Stimulated activated CD4-positive, alpha-beta T cell treated with anti-CD3 and anti-CD28 coated beads, Interleukin-2, amount 100 ng/mL, for 24 hours (primary cell): ENCODE measurements at regions not wholly inside any gene's neighbourhood (a gene's known extent, or its start where the extent isn't known, plus 50 kb on each side); places are given as distances from the start of the nearest gene placed in this dataset.

Experiments
- DNase-seq, 2 donors: peaks; one replicate each; pipeline ENCODE4 v3.0.0-alpha.2; 2020

GRCh38 chr4:84100071-84100470, 399.0 kb downstream of the NKX6-1 start:
- no peak for DNase-seq

DNA sequence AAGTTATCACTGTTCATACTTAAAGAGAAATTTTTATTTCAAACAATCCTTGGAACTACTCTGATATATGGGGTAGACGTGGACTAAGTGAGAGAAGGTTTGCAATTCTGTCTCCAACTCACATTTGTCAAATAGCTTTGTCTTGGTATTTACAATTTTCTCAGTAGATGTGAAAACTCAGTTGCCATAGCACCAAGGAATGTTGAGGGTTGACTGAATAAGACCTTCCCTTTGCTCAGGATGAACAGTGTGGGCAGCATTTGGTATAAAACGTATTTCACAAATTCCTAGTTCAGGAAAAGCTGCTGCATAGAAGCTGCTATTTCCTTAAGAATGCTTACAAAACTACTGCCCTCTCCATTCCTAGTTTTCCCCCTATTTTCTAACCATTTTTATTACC, 399.5 kb downstream of the NKX6-1 start:
- DNase-seq = no peak

DNA sequence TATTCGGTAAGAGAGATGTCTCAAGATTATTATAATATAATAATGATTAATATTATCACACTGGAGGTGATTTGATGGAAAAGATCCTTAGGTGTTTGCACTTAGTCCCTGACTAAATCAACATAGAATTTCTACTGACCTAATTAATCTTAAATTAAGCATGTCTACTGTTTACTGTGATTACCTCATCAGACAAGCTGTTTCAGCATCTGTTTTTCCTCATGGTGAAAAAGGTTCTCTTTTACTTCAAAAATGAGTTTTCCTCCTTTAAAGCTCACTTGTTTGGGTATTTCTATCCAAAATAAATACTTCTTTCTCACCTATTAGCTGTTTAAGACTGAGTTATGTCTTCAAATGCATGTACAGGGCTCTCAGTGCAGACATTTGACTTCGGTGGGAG, 407.8 kb downstream of the NKX6-1 start:
- no peak for DNase-seq

- no peak for DNase-seq
Measured at GRCh38 chr4:84089652-84090437, 409.2 kb downstream of the NKX6-1 start.

- no peak for DNase-seq
Measured at GRCh38 chr4:84085986-84086385, 413.1 kb downstream of the NKX6-1 start.

- no peak for DNase-seq
Measured at GRCh38 chr4:84070289-84070688, 428.8 kb downstream of the NKX6-1 start.

DNA sequence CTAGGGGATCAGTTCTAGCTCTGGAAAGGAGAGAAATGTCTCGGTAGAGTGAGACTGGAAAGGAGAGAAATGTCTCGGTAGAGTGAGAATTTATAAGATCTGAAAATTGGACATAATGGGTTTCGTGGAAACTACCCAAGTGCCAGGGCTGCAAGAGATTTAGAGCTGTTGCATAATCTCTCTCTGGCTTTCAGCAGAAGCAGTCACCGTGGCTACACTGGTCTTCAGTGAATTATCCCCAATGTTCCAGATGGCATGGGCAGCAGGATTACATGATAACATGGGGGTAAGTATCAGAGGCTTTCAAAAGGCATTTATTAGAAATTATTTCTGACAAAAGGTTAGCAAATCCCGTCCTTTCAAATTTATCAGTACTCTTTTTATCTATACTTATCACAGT, 435.5 kb downstream of the NKX6-1 start:
- DNase-seq = no peak

- no peak for DNase-seq
Measured at GRCh38 chr4:84058201-84058600, 440.9 kb downstream of the NKX6-1 start.

GRCh38 chr4:84051639-84052038, 447.5 kb downstream of the NKX6-1 start:
- DNase-seq = no peak

DNA sequence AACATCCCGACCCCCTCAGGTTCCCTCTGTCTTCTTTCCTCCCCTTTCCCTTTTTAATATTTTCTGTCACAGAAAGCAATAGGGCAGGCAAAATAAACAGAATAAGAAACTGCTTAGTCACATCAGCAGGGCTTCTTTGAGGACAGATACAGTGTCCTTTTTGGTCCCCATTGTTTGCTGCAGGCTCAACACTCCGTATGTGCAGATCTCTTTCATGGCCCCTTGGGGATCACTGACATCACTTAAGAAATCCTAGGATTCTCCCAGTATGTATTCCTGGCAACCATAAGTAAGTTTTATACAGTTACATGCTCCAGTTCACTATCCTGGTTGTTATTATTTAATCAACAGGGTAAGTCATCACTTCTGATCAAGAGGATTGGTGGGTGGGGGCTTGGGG, 448.0 kb downstream of the NKX6-1 start:
- DNase-seq = no peak

DNA sequence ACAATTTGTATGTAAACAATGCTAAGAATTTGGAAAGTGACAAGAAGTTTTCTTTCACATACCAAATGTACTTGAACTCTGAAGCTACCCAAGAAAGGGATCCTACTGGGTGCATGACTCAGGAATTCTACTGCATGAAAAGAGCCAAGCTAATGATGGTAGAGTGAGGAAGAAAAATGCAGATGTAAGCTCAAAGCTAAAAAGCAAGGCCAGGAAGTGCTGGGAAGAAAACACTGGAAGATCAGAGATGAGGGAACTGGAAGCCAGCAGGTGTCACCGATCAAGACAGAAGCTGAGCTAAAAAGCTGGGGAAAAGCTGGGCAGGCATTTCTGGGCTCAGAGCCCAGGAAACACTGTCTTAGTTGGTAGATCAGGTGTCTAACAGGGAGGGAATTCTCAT, 449.1 kb downstream of the NKX6-1 start:
- DNase-seq = no peak

DNA sequence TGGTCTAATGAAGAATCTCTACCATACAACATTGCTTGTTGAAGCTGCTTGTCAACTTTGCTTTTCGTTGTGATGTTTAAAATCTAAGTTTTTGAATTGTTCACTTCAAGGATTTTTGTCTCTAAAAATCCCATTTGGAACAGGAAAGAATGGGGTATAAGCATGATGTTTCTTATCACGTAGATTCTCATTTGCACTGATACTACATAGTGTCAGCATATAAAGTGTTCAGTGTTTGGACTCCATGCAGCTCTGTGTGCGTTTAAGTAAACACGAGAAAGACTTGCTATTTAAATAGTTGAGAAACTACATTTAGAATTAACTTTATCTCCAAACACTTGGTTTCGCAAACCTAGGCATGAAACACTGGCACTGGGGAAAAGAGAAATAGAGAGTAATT, 452.5 kb downstream of the NKX6-1 start:
- no peak for DNase-seq

DNA sequence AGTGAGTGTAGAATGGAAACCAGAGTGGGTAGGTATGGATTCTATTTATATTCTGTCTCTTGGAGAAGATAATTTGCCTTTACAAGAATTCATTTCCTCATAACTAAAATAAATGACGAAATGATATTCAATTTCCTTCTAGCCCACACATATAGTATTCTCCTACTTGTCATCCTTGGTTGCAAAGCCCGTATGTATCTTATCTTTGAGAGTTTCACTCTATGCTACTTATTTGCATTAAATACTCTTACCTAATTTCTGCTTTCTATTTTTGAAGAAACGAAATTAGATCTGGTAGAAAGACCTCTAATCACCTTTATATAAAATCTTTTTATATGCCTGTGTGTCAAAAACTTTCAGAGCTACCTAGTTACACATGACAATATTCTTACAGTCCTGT, 457.7 kb downstream of the NKX6-1 start:
- DNase-seq = no peak

DNA sequence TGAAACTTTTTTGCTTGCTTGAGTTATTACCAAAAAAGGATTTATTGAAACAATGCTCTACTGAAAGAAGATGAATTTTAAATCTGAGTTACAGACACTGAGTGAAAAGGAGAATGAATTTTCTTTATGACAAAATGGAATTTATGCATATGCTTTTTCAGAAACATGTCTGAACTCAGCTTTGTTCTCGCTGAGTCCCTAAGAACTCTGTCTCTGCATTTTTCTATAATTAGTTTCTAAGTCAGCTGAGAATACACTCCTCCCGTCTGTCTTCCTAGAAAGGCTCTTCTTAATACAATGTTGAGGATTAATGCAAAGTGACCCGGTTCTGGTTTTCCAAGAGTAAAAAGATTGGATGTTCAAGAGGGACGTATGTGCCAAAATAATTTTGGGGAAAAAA, 463.5 kb downstream of the NKX6-1 start:
- DNase-seq = no peak

DNA sequence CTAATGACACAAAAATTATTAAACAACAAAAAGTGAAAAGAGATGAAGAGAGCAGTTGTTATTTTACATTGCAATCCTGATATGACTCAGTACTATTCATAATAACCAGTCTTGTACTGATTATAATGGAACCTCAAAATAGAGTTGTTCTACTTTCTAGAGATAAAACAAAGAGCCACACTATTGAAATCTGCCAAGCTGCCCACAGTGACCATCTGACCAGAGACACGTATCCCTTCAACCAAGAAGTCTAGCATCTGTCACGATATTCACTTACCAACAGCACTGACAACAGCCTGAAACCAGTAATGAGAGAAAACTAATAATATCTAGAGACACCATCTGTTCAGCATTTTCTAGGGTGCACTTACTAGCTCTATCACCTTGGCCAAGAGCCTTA, 466.7 kb downstream of the NKX6-1 start:
- no peak for DNase-seq

GRCh38 chr4:84031401-84031800, 467.7 kb downstream of the NKX6-1 start:
- no peak for DNase-seq

GRCh38 chr4:84028340-84028739, 470.8 kb downstream of the NKX6-1 start:
- no peak for DNase-seq

- DNase-seq = no peak
Measured at GRCh38 chr4:84024405-84024804, 474.7 kb downstream of the NKX6-1 start.

DNA sequence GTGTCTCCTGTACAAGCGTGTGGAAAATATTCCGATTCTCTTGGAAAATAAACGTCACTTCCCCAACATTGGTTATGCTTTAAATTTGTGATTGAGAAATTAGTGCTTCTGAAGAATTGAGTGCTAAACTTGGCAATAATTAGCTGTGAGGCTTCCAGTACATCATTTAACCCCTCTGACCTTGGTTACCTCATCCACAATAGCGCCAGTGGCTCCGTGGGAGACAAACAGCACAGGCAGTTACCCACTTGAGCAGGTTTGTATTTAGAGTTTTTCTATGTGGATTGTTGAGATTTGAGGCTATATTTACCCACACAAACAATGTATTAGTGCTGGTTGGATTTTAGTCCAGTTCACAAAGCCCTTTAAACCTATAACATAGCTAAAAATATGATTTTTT, 476.5 kb downstream of the NKX6-1 start:
- DNase-seq = no peak

GRCh38 chr4:84019626-84020025, 479.5 kb downstream of the NKX6-1 start:
- DNase-seq = no peak

DNA sequence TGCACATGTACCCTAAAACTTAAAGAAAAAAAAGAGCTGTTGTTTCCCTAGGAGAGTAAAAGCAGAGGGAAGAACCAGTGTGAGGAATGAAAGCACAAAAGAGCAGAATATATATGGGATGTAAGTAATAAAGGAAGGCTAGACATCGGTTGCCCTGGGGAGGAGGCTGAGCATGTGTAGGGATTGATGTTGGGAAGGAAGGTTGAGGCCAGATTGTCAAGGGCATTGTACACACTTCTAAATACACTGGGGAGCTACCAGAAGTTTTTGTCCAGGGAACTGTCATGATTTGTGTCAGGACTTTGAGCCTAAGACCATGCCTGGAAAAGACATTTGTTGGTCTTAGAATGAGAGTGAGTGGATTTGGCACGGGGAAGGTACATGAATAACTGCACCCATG, 467.1 kb downstream of the GPAT3 start:
- DNase-seq = no peak

- no peak for DNase-seq
Measured at GRCh38 chr4:84001876-84002569, 466.1 kb downstream of the GPAT3 start.

DNA sequence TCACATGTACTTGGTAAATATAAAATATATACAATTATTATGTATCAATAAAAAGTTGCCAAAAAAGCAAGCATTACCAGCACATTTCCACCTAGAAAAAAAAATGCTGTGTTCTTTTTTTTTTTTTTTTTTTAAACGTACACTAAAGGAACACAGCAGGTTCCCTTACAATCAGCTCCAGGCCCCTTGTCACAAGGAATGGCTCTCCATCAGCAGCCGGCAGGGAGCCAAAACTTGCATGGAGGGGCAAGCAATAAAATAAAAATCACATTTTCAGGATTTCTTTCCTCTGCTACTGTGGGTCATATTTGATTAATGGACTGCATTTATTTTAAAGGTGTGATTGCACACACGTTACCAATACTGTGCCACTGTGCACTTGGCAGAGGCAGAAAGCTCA, 460.3 kb downstream of the GPAT3 start:
- DNase-seq = no peak

DNA sequence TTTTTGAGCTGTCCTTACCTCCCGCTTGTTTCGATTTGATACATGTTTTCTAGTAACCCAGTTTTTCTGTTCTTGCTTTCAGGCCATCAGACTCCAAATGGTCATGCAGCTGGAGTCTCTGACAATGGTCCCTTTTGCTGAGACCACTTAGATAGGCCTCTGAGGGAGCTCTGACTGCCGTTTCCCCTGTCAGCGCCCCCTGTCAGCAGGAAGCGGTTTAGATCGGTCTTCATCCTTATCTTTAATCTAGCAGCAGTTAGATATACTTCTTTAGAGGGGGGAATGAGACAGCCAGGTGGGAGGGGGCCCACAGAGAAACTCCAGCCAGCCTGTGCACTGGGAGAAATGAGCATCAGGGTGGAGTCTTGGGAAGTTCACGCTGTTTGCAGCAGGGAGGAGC, 457.9 kb downstream of the GPAT3 start:
- peak in 1 of 2 donors; percentile 5 for DNase-seq

- DNase-seq = no peak
Measured at GRCh38 chr4:83989835-83990234, 453.9 kb downstream of the GPAT3 start.
